Liver (tissue), 8 donors: ENCODE measurements at regions not wholly inside any gene's neighbourhood (a gene's known extent, or its start where the extent isn't known, plus 50 kb on each side); places are given as distances from the start of the nearest gene placed in this dataset.

ENCODE experiments used
- DNase-seq: peaks from one replicate; pipeline ENCODE4 v3.0.0-alpha.2; 2017; ENCODE audit warnings: low spot score
- H3K27ac ChIP-seq, 2 donors: one replicate each; pipeline ENCODE4 v1.7.0; 2013; ENCODE audit warnings: inconsistent platforms in 2 of 2, low read length in 2 of 2, control low read depth in 1 of 2, low read depth in 1 of 2, mild to moderate bottlenecking in 1 of 2
- H3K27me3 ChIP-seq, 4 donors: one replicate each; pipeline versions ENCODE4 v1.6.1 to v1.7.0; 2013; ENCODE audit warnings: low read length in 3 of 4, inconsistent platforms in 1 of 4, mild to moderate bottlenecking in 1 of 4, moderate library complexity in 1 of 4; ENCODE audit not compliant: control insufficient read depth in 4 of 4, insufficient read depth in 4 of 4
- H3K36me3 ChIP-seq, 4 donors: one replicate each; pipeline versions ENCODE4 v1.6.1 to v1.7.0; 2013; ENCODE audit warnings: low read length in 3 of 4, mild to moderate bottlenecking in 3 of 4, low read depth in 1 of 4, moderate library complexity in 1 of 4; ENCODE audit not compliant: control insufficient read depth in 4 of 4, insufficient read depth in 3 of 4
- H3K4me1 ChIP-seq, 4 donors: one replicate each; pipeline versions ENCODE4 v1.6.1 to v1.7.0; 2013; ENCODE audit warnings: low read length in 3 of 4, mild to moderate bottlenecking in 3 of 4, moderate library complexity in 1 of 4; ENCODE audit not compliant: control insufficient read depth in 4 of 4, insufficient read depth in 4 of 4
- H3K4me3 ChIP-seq, 3 donors: one replicate each; pipeline versions ENCODE4 v1.6.1 to v1.7.0; 2013; ENCODE audit warnings: low read length in 3 of 3, control low read depth in 1 of 3, low read depth in 1 of 3, mild to moderate bottlenecking in 1 of 3
- H3K9ac ChIP-seq, 2 donors: one replicate each; pipeline ENCODE4 v1.7.0; 2013; ENCODE audit warnings: low read length in 2 of 2, mild to moderate bottlenecking in 2 of 2, moderate library complexity in 2 of 2, control low read depth in 1 of 2, low read depth in 1 of 2
- H3K9me3 ChIP-seq, 4 donors: one replicate each; pipeline versions ENCODE4 v1.6.1 to v1.7.0; 2013; ENCODE audit warnings: low read length in 3 of 4; ENCODE audit not compliant: control insufficient read depth in 4 of 4
- CTCF ChIP-seq: fragments of 150-350 bp; IDR thresholded peaks from 2 replicates; pipeline ENCODE4 v1.5.1; 2017; ENCODE audit warnings: improper control_type of control experiment, low read depth, low read length; ENCODE audit not compliant: missing input control
- EGR1 ChIP-seq, 2 donors: IDR thresholded peaks; 2 replicates each; pipeline ENCODE4 v1.6.1; 2016 to 2018; ENCODE audit warnings: antibody characterized with exemption in 2 of 2, low read depth in 2 of 2
- FOXA1 ChIP-seq: IDR thresholded peaks from 2 replicates; pipeline ENCODE4 v1.6.1; 2016; ENCODE audit warnings: antibody characterized with exemption
- FOXA2 ChIP-seq: IDR thresholded peaks from 2 replicates; pipeline ENCODE4 v1.6.1; 2016; ENCODE audit warnings: antibody characterized with exemption
- GABPA ChIP-seq, 2 donors: IDR thresholded peaks in 1 of 2; conservative IDR thresholded peaks in 1 of 2; 2 replicates each; pipeline ENCODE4 v1.6.1; 2016; ENCODE audit warnings: antibody characterized with exemption in 2 of 2, mild to moderate bottlenecking in 1 of 2, moderate library complexity in 1 of 2
- HNF4A ChIP-seq, 2 donors: conservative IDR thresholded peaks; 2 replicates each; pipeline ENCODE4 v1.6.1; 2016; ENCODE audit warnings: antibody characterized with exemption in 2 of 2, mild to moderate bottlenecking in 2 of 2
- HNF4G ChIP-seq: IDR thresholded peaks from 2 replicates; pipeline ENCODE4 v1.6.1; 2016; ENCODE audit warnings: antibody characterized with exemption
- JUND ChIP-seq, 2 donors: IDR thresholded peaks; 2 replicates each; pipeline ENCODE4 v1.6.1; 2016; ENCODE audit warnings: antibody characterized with exemption in 2 of 2
- NR2F2 ChIP-seq: IDR thresholded peaks from 2 replicates; pipeline ENCODE4 v1.6.1; 2016; ENCODE audit warnings: antibody characterized with exemption
- RAD21 ChIP-seq, 2 donors: IDR thresholded peaks; 2 replicates each; pipeline ENCODE4 v1.6.1; 2016; ENCODE audit warnings: antibody characterized with exemption in 2 of 2, mild to moderate bottlenecking in 2 of 2
- REST ChIP-seq: IDR thresholded peaks from 2 replicates; pipeline ENCODE4 v1.6.1; 2016; ENCODE audit warnings: antibody characterized with exemption, mild to moderate bottlenecking
- RXRA ChIP-seq, 2 donors: IDR thresholded peaks; 2 replicates each; pipeline ENCODE4 v1.6.1; 2017 to 2018; ENCODE audit warnings: antibody characterized with exemption in 2 of 2, mild to moderate bottlenecking in 1 of 2
- SP1 ChIP-seq: IDR thresholded peaks from 2 replicates; pipeline ENCODE4 v1.6.1; 2018; ENCODE audit warnings: antibody characterized with exemption, mild to moderate bottlenecking
- TAF1 ChIP-seq: conservative IDR thresholded peaks from 2 replicates; pipeline ENCODE4 v1.6.1; 2016; ENCODE audit warnings: antibody characterized with exemption, mild to moderate bottlenecking
- YY1 ChIP-seq: IDR thresholded peaks from 2 replicates; pipeline ENCODE4 v1.6.1; 2016; ENCODE audit warnings: antibody characterized with exemption, mild to moderate bottlenecking
- ZBTB33 ChIP-seq: IDR thresholded peaks from 2 replicates; pipeline ENCODE4 v1.6.1; 2016; ENCODE audit warnings: antibody characterized with exemption
- WGBS: extraction: QIAGEN DNeasy Blood & Tissue Kit; methylation state at CpG from one replicate; pipeline ENCODE4 v1.1.7; 2013; 5-methylcytosine and 5-hydroxymethylcytosine counted together
- TF ChIP-seq, protein P1 (sequence below): IDR thresholded peaks from 2 replicates; pipeline ENCODE4 v1.6.1; 2016; ENCODE audit warnings: antibody characterized with exemption
- TF ChIP-seq, protein P2 (sequence below): IDR thresholded peaks from 2 replicates; pipeline ENCODE4 v1.6.1; 2016; ENCODE audit warnings: antibody characterized with exemption
- donor health status: healthy.
- donor health status: healthy.
- donor health status: healthy.
- donor health status: healthy.
- donor health status: healthy.

- Histone ChIP-seq H3K9ac (no peak overlapping the region), H3K27ac (no peak overlapping the region), H3K4me3 (no peak overlapping the region), H3K36me3 (no peaks in the 10 kb centered on the region), H3K9me3 (no peaks in the 10 kb centered on the region), H3K4me1 (no peaks in the 10 kb centered on the region), H3K27me3 (no peaks in the 10 kb centered on the region)
- no peak for DNase-seq
- TF ChIP-seq HNF4A (conservative IDR thresholded peaks at IDR 0.05) (no peak), FOXA2 (no peak), REST (no peak), HNF4G (no peak), RXRA (IDR thresholded peaks at IDR 0.05) (no peak), JUND (IDR thresholded peaks at IDR 0.05) (no peak)
- 87% methylated on average over 2 of the region's 2 CpGs for WGBS
These were observed 1185.0 kb upstream of the CDH18 start for GRCh38 chr5:21173036-21173435.

DNA sequence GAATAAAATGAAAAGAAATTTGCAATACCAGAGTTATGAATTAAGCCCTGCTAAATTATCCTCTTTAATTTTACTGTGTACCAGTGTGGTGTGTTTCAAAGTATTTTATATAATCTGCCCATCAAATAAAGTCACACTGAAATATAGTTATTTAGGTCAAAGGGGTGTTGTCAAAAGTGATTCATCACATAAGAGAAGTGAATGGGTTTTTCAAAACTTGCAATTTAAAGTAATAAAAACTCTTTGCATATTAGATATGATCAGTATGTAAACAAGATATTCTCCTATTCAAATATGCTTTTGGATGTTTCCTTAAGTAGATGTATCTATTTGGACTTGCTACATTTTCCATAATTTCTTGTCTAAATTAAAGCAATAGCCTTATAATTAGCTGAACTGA is 1183.0 kb upstream of the CDH18 start:
- Histone ChIP-seq H3K4me3 (no peak overlapping the region), H3K36me3 (no peaks in the 10 kb centered on the region), H3K9me3 (no peaks in the 10 kb centered on the region), H3K27me3 (no peaks in the 10 kb centered on the region), H3K9ac (no peak overlapping the region), H3K27ac (no peak overlapping the region), H3K4me1 (no peaks in the 10 kb centered on the region)
- DNase-seq = no peak
- TF ChIP-seq TAF1 (no peak), FOXA2 (no peak), RXRA (IDR thresholded peaks at IDR 0.05) (no peak), GABPA (IDR thresholded peaks at IDR 0.05 in 1 of 2, conservative IDR thresholded peaks at IDR 0.05 in 1 of 2) (no peak), JUND (IDR thresholded peaks at IDR 0.05) (no peak), RAD21 (IDR thresholded peaks at IDR 0.05) (no peak), SP1 (no peak), CTCF (no peak), REST (no peak), FOXA1 (no peak), HNF4G (no peak), EGR1 (IDR thresholded peaks at IDR 0.05; ENCODE audit: low read depth in 2 of 2) (no peak), NR2F2 (no peak), ZBTB33 (no peak), YY1 (no peak), HNF4A (conservative IDR thresholded peaks at IDR 0.05) (no peak)
- TF ChIP-seq, protein P1, sequence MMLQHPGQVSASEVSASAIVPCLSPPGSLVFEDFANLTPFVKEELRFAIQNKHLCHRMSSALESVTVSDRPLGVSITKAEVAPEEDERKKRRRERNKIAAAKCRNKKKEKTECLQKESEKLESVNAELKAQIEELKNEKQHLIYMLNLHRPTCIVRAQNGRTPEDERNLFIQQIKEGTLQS = no peak
- TF ChIP-seq, protein P2, sequence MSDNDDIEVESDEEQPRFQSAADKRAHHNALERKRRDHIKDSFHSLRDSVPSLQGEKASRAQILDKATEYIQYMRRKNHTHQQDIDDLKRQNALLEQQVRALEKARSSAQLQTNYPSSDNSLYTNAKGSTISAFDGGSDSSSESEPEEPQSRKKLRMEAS = no peak
